Endothelial cell of umbilical vein (primary cell): ENCODE measurements at regions not wholly inside any gene's neighbourhood (a gene's known extent, or its start where the extent isn't known, plus 50 kb on each side); places are given as distances from the start of the nearest gene placed in this dataset.
"Not testable (repeated sequence)": the region's sequence is repeated elsewhere in the genome, so short reads cannot be mapped to it uniquely, and the experiment has no call there.

Experiments used
- BruUV-seq: library from RNA; stranded (reverse); fragments of 400-500 nt; replicated peaks from 2 replicates; lab custom pipeline; 2021; lab: Mats Ljungman, UMichigan
- CTCF ChIA-PET: fragments of 300-600, 350-600 bp; sonication (Branson Sonifier 250); formaldehyde crosslinking; loops from one replicate; lab custom pipeline; 2021; ENCODE audit warnings: antibody characterized with exemption, inconsistent platforms; lab: Charles Lee
- POLR2A ChIA-PET: fragments of 300-600, 350-600 bp; sonication (Branson Sonifier 250); formaldehyde crosslinking; loops from one replicate; lab custom pipeline; 2021; ENCODE audit warnings: antibody characterized with exemption, inconsistent platforms; lab: Charles Lee
- DNase-seq: peaks from one replicate; pipeline ENCODE4 v3.0.0-alpha.2; 2011; ENCODE audit warnings: low read depth, low spot score
- FAIRE-seq: peaks from 2 replicates; lab custom pipeline; 2011; peaks lifted over from hg19 to GRCh38; lab: Jason Lieb, UNC
- H2AFZ ChIP-seq: 2 replicates; pipeline ENCODE4 v1.6.0; 2012; ENCODE audit warnings: low read depth, low read length, control low read depth, inconsistent platforms
- H3K27ac ChIP-seq: 2 replicates; pipeline ENCODE4 v1.5.1; 2011; ENCODE audit warnings: low read depth, mild to moderate bottlenecking, control low read depth, low read length, moderate library complexity; ENCODE audit not compliant: insufficient read depth
- H3K27me3 ChIP-seq, 2 experiments: 2 replicates each; pipeline versions ENCODE4 v1.6.0 to v1.6.1; 2011; ENCODE audit warnings: low read length in 2 of 2, mixed read lengths in 1 of 2; ENCODE audit not compliant: control insufficient read depth in 2 of 2, insufficient read depth in 2 of 2
- H3K36me3 ChIP-seq, 2 experiments: 2 replicates in 1 of 2; 3 replicates in 1 of 2; pipeline ENCODE4 v1.5.1; 2011; ENCODE audit warnings: low read length in 2 of 2, mild to moderate bottlenecking in 1 of 2, moderate library complexity in 1 of 2; ENCODE audit not compliant: control insufficient read depth in 2 of 2, insufficient read depth in 2 of 2; ENCODE audit errors: extremely low read depth in 1 of 2
- H3K4me1 ChIP-seq: 3 replicates; pipeline ENCODE4 v1.5.1; 2011; ENCODE audit warnings: mild to moderate bottlenecking, low read length; ENCODE audit not compliant: control insufficient read depth, insufficient read depth; ENCODE audit errors: extremely low read depth
- H3K4me2 ChIP-seq: 2 replicates; pipeline ENCODE4 v1.6.1; 2011; ENCODE audit warnings: low read length, control low read depth, mixed read lengths; ENCODE audit not compliant: insufficient read depth
- H3K4me3 ChIP-seq, 3 experiments: fragments of 200-600 bp in 1 of 3; sonication (generic), shearing (Covaris generic) in 1 of 3; replicated peaks in 1 of 3; 2 replicates each; pipeline ENCODE4 v1.5.1; 2011 to 2016; ENCODE audit warnings: control low read depth in 3 of 3, low read length in 3 of 3, mild to moderate bottlenecking in 2 of 3, inconsistent platforms in 1 of 3, low read depth in 1 of 3, moderate library complexity in 1 of 3; ENCODE audit not compliant: insufficient read depth in 1 of 3
- H3K79me2 ChIP-seq: 2 replicates; pipeline ENCODE4 v1.6.0; 2012; ENCODE audit warnings: low read length, inconsistent platforms; ENCODE audit not compliant: control insufficient read depth, insufficient read depth
- H3K9ac ChIP-seq: replicated peaks from 2 replicates; pipeline ENCODE3; 2011; ENCODE audit warnings: low read length, control low read depth; ENCODE audit not compliant: insufficient read depth; ENCODE audit errors: extremely low read depth
- H3K9me1 ChIP-seq: replicated peaks from 3 replicates; pipeline ENCODE4 v1.6.0; 2011; ENCODE audit warnings: mild to moderate bottlenecking, low read length; ENCODE audit not compliant: control insufficient read depth, insufficient read depth; ENCODE audit errors: extremely low read depth
- H3K9me3 ChIP-seq: replicated peaks from 2 replicates; pipeline ENCODE4 v1.5.1; 2012; ENCODE audit warnings: low read length, inconsistent platforms; ENCODE audit not compliant: control insufficient read depth, insufficient read depth
- H4K20me1 ChIP-seq: replicated peaks from 2 replicates; pipeline ENCODE3; 2011; ENCODE audit warnings: mild to moderate bottlenecking, low read length; ENCODE audit not compliant: control insufficient read depth, insufficient read depth; ENCODE audit errors: extremely low read depth
- EZH2 ChIP-seq: IDR thresholded peaks from 2 replicates; pipeline ENCODE4 v1.6.1; 2012; ENCODE audit warnings: borderline replicate concordance, low read depth, mild to moderate bottlenecking, moderate library complexity, low read length, inconsistent platforms; ENCODE audit not compliant: severe bottlenecking
- MAX ChIP-seq: IDR thresholded peaks from 2 replicates; pipeline ENCODE4 v1.6.1; 2011; ENCODE audit not compliant: insufficient read depth, insufficient read length
- MYC ChIP-seq: IDR thresholded peaks from one replicate; pipeline ENCODE4 v1.6.1; 2011; ENCODE audit warnings: mild to moderate bottlenecking, low read depth, low read length
- dilution Hi-C: fragments of 300-500 bp; cut with MboI; formaldehyde crosslinking; loops from one replicate; pipeline ENCODE4 v1.15.0; 2019; ENCODE audit warnings: low sequenced_read_pairs; ENCODE audit not compliant: extremely low pct_ligation_motif_present
- intact Hi-C: fragments of 100-400 bp; cut with micrococcal nuclease; formaldehyde crosslinking; loops from one replicate; pipeline ENCODE4 v1.10.0; 2022
- TF ChIP-seq, protein P1 (sequence below), 2 donors: IDR thresholded peaks; 1 replicate in 1 of 2; 2 replicates in 1 of 2; pipeline ENCODE4 v1.5.1; 2011; ENCODE audit warnings: low read length in 2 of 2, mild to moderate bottlenecking in 2 of 2, moderate library complexity in 2 of 2, control low read depth in 1 of 2, inconsistent platforms in 1 of 2, low read depth in 1 of 2; ENCODE audit not compliant: insufficient read depth in 1 of 2; ENCODE audit errors: extremely low read depth in 1 of 2

DNA sequence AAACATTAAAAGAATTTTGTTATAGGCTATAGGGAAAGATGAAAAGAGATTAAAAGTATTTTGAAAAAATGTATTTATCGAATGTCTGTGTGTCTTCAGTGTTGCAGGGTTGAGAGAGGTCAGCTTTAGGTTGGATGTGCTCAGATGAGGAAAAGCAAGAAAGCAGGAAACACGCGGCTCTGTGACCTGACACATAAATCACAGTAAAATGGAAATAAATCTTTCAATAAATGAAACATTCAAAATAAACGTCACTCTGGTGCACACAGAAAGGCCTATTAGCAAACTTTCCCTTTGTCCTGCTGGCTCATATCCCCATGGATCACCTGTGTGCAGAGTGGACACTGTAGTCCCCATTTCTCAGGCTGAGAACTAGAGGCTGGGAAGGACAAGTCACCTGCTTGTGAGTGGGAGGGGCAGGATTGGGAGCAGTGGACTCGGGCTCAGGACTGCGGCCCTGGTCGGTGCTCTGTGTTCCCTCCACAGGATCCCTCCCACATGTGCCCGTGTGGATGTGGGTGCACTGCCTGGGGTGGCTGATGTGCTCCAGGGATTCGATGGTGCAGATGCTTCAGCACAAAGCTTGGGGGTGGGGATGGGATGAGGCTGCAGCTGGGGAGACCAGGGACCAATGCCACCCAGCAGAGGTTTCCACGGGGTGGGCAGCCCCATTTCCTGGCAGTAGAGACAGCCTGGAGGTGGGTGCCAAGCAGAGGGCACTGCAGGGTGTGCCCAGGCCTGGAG, 96.0 kb upstream of the IGLL5 start:
- Histone ChIP-seq H3K79me2 (no peaks in the 10 kb centered on the region), H3K27me3 (peaks cover 0 to 2% of the 10 kb centered on the region in 2 experiments), H3K9ac (no peak overlapping the region), H3K4me2 (no peak overlapping the region), H3K9me1 (no peaks in the 10 kb centered on the region), H2AFZ (no peak overlapping the region), H4K20me1 (no peaks in the 10 kb centered on the region), H3K9me3 (no peaks in the 10 kb centered on the region), H3K4me1 (no peaks in the 10 kb centered on the region), H3K27ac (no peak overlapping the region), H3K4me3 (no peak overlapping the region), H3K36me3 (no peaks in the 10 kb centered on the region)
- FAIRE-seq: no peak
- TF ChIP-seq MYC (no peak), EZH2 (no peak), MAX (no peak)
- TF ChIP-seq, protein P1, sequence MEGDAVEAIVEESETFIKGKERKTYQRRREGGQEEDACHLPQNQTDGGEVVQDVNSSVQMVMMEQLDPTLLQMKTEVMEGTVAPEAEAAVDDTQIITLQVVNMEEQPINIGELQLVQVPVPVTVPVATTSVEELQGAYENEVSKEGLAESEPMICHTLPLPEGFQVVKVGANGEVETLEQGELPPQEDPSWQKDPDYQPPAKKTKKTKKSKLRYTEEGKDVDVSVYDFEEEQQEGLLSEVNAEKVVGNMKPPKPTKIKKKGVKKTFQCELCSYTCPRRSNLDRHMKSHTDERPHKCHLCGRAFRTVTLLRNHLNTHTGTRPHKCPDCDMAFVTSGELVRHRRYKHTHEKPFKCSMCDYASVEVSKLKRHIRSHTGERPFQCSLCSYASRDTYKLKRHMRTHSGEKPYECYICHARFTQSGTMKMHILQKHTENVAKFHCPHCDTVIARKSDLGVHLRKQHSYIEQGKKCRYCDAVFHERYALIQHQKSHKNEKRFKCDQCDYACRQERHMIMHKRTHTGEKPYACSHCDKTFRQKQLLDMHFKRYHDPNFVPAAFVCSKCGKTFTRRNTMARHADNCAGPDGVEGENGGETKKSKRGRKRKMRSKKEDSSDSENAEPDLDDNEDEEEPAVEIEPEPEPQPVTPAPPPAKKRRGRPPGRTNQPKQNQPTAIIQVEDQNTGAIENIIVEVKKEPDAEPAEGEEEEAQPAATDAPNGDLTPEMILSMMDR (IDR thresholded peaks at IDR 0.05; ENCODE audit: extremely low read depth in 1 of 2, insufficient read depth in 1 of 2, low read depth in 1 of 2, low read length in 2 of 2): no peak
- intact Hi-C loops: no loop called here
- DNase-seq: no peak
- BruUV-seq: no TSS peak
- CTCF ChIA-PET: interaction anchor here (1.8 kb wide), 1 partner anchor 18 kb away, joined by 4 read pairs; no protein-coding TSS in a partner anchor
- POLR2A ChIA-PET: no interaction called here
- dilution Hi-C loops: no loop called here

- dilution Hi-C loops, H2AFZ ChIP-seq, DNase-seq, H3K9ac ChIP-seq, H3K36me3 ChIP-seq, FAIRE-seq, H3K4me3 ChIP-seq, POLR2A ChIA-PET, BruUV-seq, H4K20me1 ChIP-seq, H3K27ac ChIP-seq, H3K4me2 ChIP-seq, H3K27me3 ChIP-seq, H3K9me3 ChIP-seq, H3K79me2 ChIP-seq, H3K4me1 ChIP-seq, H3K9me1 ChIP-seq, intact Hi-C loops: not testable (repeated sequence)
- CTCF ChIA-PET: interaction anchor here (1.8 kb wide), 1 partner anchor 18 kb away, joined by 4 read pairs; no protein-coding TSS in a partner anchor
Observed at GRCh38 chr22:22792205-22792786, 95.3 kb upstream of the IGLL5 start.

- POLR2A ChIA-PET, CTCF ChIA-PET, H3K4me2 ChIP-seq, H3K9me1 ChIP-seq, H3K4me1 ChIP-seq, intact Hi-C loops, H3K9me3 ChIP-seq, H4K20me1 ChIP-seq, FAIRE-seq, H3K79me2 ChIP-seq, dilution Hi-C loops, H3K4me3 ChIP-seq, DNase-seq, H3K27ac ChIP-seq, H2AFZ ChIP-seq, H3K9ac ChIP-seq, BruUV-seq, H3K36me3 ChIP-seq, H3K27me3 ChIP-seq: not testable (repeated sequence)
Observed at GRCh38 chr22:22795639-22796038, 92.0 kb upstream of the IGLL5 start.
